GM18507 (cell line): ENCODE measurements at regions not wholly inside any gene's neighbourhood (a gene's known extent, or its start where the extent isn't known, plus 50 kb on each side); places are given as distances from the start of the nearest gene placed in this dataset.

Experiments
- DNase-seq: peaks from one replicate; pipeline ENCODE4 v3.0.0; 2011; ENCODE audit warnings: low read depth; ENCODE audit not compliant: insufficient read length; ENCODE audit errors: extremely low spot score
- FAIRE-seq: peaks from 2 replicates; lab custom pipeline; 2011; peaks lifted over from hg19 to GRCh38; lab: Jason Lieb, UNC

DNA sequence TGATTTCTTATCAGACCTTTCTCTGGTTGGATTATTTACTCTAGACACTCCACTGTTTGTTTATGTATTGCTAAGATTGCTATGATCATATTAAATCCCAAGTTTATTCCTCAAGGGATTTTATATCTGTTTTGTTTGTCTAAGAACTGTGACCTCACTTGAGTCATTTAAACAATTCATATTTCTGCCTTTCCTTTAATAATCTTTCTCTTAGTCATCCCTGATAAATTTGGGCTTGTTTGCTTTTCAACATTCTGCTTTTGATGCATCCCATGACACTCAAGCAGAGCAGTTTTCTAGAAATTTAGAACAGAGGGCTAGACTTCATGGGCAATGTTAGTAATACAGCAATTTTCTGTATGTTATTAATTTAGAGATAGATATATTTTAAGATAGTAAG, 231.6 kb upstream of the TNC start:
- DNase-seq = no peak

DNA sequence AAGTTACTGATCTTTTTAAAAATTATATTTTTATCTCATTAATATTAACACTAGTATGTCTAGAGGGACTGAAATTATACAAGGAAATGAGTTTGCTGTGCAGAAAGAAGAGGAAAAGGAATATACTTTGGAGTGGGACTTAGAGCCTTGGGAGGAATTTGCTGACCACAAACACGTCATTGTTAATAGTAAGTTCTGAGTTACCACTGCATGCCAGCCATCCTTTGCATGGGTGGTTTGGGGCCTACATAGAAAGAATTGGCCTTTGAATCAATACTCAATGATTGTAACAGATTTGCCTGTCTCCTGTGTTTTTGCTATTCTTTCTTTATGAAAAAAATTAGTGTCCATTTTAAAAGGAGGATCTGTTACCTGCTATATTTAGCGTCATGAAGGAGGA, 232.6 kb upstream of the TNC start:
- DNase-seq = no peak
- no peak for FAIRE-seq

More for the DNA sequence above, 231.6 kb upstream of the TNC start:
- no peak for FAIRE-seq

DNA sequence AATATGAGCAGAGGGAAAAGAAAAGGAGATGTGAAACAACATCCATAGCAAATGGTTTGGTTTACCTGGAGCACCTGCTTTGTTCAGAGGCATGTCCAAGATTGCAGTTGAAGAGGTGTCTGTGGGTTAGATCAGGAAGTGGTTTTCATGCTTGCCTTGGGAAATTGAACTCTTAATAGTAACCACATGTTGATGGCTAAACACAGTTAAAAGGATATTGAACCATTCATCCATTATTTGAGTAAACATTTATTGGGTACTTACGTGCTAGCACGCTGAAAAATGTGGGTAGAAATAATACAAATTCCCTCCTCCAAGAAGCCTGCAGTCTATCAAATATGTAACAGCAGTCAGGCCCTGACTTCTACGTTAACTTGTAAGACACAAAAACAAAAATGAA, 235.7 kb upstream of the TNC start:
- FAIRE-seq (no peak), DNase-seq (no peak)

DNA sequence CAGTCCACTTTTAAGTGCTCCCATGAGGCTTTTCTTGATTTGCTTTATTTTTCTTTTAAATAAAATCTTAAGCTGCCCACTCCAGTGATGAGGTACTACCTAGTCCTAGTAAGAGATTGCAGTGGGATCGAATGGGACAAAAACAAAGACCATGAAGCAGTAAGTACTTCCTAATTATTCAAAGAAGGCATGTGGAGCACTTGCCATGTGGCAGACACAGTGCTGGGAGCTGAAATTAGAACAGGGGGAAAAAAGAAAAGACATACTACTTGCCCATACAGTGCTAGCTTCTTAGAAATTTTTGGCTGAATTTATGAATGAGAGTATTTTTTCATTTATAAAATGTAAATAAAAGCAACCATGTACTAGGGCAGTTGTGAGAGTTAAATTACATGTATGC, 239.9 kb upstream of the TNC start:
- DNase-seq (no peak), FAIRE-seq (no peak)

DNA sequence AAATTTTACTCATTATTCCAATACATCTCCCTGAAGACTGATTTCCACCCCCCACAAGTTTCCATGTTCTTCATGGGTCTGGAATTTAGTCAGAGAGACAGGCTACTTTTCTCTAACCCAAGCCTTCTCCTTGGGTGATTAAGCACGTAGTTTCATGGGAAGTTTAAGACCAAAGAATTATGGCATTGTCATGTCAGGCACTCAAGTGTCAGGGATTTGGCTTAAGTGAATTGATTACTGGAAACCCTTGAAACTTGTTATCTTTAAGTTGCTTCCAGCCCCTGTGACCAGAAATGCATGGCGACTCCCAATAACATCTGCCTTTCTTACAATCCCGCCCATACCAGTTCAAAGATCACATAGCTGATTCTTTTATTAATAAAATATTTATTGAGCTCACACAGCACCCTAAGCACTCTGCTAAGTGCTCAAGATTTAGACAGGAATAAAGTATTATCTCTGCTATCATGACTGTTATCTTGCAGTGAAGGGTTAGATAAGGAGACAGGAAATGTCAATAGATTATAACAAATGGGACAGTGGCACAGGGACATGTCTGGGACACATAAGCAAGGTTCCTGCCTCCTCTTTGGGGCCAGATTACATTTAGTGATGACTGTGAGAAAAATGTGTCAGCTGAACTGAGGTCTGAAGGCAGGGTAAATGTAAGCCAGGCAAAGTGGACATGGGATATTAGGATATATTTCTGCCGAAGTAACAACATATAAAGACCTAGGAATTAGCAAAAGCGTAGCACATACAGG, 241.2 kb upstream of the TNC start:
- DNase-seq (no peak), FAIRE-seq (no peak)

DNA sequence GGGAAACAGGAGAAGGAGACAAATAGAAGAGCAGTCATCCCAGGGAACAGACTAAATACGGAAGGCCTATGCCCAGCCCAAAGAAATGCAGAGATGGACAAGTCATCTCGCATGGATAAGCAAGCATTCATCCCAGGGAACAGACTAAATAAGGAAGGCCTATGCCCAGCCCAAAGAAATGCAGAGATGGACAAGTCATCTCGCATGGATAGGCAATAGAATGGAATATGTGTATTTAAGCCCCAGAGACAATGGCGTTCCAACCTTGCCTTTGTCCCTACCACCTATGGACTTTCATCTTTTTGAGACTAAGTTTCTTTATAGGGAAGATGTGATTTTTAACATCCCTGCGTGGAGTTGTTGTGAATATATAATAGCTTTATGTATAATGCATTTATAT, 242.2 kb upstream of the TNC start:
- DNase-seq (no peak), FAIRE-seq (no peak)

DNA sequence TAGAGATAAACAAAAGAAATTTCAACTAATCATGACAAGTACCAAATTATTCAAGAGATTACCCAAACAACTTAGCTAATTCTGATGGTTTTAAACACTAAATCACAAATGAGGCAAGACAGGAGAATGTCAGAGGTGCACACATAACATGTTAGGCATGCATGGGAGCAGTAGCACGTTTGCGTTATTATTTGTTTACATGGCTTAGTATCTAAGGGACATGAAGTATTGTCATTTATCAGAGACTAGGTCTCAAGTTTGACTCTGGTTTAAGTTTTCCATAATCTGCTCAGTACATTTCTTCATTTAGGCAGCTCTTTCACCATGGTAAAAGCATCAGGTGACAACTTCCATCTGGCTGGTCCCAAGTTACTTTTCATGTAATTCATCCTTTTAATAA, 244.1 kb upstream of the TNC start:
- DNase-seq (no peak), FAIRE-seq (no peak)

DNA sequence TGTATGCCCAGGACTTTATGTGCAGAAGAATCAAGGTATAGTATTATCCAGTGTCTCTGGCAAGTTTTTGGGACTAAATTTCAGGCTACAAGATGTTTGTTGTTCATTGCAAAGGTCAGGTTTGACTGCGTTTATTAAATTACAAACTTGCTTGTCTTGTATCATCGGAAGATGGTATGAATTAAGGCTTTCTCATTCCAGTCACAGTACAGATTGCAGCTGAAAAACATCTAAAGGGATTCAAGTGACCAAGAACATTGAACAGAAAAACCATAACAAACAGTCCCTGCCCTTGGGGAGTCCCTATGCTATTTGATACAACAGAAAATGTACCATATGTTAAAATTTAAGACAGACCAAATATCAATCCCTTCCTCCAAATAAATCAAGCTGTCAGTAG, 244.7 kb upstream of the TNC start:
- FAIRE-seq (no peak), DNase-seq (no peak)

DNA sequence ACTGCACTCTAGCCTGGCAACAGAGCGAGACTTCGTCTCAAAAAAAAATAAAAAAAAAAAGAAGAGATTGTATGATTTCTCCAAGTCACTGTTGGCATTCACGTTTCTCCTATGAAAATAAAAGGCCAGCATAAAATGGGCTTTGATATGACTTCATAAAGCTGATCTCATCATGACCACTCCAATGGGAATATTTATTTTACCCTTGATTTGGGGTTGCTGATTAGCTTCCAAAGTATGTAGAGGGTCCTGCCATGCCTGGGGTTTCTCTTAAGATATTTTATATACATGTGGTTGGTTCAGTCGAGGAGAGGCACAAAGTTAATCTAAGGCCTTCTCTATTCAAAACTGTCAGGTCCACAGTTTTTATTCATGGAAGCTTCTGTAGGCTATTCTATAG, 247.0 kb upstream of the TNC start:
- FAIRE-seq (no peak), DNase-seq (no peak)

DNA sequence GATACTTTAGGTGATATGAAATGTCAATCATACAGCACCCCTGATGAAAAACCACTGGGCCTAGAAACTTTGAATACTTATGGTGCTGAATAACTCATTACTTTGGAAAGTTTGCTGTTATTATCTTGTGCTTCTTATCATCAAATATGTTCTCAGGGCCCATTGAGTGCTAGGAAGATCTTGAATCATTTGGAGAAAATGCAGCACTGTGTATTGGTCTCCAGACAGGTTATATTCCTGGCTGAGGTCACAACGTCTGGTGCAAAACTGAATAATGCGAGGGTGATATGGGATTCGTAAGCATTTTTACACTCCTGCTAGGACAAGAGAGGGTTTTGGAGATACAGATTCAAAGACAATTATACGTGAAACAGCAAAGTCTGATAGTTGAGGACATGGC, 249.4 kb upstream of the TNC start:
- FAIRE-seq = no peak

DNA sequence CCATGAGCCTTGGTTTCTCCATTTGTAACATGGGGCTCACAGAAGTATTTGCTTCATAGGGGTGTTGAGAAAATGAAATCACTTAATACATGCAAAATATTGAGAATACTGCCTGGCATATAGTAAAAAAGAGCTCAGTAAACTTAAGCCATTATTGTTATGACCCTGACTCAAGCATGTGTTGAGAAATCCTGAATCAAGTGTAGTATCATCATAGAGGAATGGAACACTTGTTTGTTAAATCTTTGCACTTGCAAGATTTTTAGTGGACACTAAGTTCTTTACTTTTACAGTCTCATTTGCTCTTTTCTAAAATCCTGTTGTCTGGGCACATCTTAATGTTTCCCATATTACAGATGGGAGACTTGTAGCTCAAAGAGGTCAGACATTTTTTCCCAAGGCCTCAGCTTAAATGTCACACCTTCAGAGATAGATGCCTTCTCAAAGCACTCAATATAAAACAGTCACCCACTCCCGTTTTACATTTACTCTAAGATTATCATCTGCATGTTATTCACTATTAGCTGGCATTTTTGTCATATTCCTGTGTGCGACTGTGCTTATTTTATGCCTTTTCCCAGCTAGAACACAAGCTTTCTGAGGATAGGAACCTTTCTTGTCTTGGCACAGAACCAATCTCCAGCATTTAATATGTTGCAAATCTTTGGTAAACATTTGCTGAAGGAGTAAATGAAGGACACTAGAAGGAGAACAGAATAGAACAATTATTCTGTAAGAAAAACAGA, 250.0 kb upstream of the TNC start:
- FAIRE-seq (no peak), DNase-seq (no peak)

More for the DNA sequence above, 249.4 kb upstream of the TNC start:
- DNase-seq = no peak

DNA sequence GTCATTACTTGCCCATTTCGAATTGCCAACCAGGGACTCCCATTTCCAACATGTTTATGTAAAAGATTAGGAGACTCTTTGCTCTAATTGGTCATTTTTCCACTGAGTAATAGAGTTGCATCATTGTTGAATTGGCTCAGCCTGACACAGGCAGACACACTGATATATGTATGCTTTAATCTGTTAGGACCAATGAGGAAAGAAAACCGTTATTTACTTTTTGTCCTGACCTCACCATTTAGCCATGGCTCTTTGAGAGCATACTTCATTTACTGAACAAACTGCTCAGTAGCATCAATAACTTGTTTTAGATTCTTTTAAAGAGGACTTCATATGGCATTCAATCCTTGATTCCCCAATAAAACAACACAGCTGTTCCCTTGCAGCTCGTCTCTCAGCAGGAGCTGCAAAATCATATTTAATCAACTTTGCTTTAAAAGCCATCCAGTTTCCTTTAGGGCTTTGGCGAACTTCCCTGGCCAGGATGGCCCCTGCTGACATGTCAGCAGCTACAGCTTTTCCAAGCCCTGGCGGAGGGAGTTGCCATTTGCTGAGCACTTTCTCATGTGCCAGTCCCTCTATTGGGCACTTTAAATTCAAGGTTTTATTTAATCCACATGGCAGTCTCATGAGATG, 251.5 kb upstream of the TNC start:
- no peak for FAIRE-seq
- no peak for DNase-seq

DNA sequence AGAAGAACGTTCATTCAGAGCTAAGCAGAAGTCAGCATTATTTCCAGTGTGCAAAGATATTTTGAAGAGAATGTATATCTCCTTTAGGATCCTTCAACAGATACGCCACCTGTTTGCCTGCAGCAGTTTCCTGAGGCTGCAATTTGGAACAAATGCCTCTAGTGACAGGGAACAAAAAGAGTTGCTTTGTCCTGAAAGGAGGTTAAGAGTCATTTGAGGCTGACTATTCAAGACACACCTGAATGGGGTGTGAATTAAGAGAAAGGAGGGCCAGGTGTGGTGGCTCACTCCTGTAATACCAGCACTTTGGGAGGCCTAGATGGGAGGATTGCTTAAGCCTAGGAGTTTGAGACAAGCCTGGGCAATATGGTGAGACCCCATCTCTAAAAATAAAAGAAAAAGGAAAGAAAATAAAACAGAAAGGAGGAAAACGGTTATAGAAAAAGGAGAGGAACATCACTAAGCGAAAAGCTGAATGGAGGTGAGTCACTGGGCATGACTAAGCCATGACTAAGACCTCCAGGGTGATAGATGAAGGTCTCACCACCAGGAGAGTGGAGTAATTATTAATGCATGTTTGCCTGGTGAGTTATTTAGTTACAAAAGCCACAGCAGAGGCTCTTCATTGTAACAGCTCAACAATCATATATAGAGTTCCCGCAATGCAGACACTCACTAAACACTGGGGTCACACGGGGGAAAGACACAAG, 255.2 kb upstream of the TNC start:
- peak; percentile 3 for DNase-seq
- FAIRE-seq = no peak

DNA sequence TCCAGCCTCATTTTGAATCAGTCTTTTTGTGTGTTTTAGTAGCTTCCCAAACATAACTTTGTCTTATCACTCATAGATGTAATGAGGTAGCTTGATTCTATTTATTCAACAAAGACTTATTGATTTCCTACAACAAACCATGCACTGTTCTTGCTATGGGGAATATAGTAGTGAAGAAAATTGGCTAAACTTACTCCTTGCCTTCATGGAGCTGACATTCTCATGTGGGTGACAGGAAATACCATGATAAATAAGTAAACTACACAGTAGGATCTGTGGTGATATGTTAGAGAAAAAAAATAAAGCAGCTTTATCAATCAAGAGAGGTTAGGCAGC, 255.7 kb upstream of the TNC start:
- FAIRE-seq = no peak

DNA sequence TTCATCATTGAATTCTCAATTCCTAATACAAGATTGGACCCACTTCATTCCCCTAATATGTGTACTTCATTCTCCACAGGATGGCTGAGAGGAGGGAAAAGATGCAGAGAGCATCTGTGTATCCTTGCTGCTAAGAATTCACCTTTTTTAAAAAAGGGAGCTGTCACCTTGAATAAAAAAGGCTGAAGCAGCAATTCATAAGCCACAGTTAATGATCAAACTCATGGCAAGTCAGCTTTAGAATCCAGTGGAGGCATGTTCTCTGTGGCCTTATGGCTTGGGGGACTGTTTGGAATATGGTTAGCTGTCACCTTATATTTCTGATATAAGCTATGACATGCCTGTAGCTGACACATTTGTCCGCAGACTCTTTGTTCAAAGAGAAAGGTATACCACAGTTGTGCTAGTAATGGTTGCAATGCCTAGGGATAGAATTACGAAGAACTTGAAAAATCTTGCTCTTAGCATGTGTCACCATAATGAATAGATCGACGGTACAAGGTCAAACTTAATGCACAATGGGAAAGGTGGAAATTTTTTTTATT, 256.8 kb upstream of the TNC start:
- DNase-seq (no peak), FAIRE-seq (no peak)

More for the DNA sequence above, 255.7 kb upstream of the TNC start:
- DNase-seq = no peak

DNA sequence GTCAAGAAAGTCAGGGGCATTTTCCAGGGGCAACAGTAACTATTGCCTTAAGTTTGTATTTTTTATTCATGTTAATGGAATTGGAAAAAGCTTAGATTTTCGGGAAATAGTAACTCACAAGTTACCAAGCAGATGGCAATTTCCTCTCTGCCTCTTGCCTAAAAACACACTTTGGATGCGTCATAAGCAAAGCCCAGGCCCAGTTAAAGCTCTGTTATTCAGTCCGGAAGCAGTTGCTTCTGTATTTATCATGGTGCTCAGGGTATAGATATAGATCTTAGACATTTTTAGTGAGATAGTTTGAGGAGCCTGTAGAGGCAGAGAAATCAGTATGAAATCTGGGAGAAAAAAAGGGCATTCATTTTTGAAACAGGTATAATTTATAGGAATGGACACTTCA, 260.3 kb upstream of the TNC start:
- no peak for FAIRE-seq
- no peak for DNase-seq

DNA sequence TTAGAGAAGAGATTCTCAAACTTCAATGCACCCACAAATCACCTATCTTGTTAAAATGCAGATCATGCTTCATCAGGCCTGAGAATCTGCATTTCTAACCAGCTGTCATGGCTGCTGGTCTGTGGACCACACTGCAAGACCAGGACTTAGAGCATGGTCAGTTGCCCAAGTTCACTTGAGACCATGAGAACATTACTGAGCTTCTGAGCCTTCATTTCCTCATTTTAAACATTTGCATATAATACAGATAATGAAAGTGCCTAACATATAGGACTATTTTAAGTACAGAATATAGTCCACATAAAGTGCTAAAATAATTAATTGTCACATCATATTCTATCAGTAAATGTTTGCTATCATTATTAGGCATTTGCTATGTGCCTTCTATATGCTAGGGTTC, 260.8 kb upstream of the TNC start:
- FAIRE-seq = no peak
- no peak for DNase-seq

DNA sequence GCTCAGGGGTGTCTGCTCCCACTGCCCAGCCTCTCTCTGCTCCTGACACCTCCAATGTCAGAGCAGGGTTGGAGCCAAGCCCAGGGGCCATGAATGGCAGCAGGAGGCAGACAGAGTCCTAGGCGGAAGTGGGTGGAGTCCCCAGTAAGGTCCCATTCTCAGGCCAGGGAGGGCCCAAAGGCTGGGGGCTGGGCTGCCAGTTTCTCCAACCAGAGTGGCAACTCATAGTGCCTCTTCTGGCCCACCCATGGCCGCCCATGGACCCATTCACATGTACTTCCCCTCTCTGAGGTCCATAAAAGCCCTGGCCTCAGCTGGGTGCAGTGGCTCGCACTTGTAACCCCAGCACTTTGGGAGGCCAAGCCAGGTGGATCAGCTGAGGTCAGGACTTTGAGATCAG, 261.8 kb upstream of the TNC start:
- DNase-seq (no peak), FAIRE-seq (no peak)

DNA sequence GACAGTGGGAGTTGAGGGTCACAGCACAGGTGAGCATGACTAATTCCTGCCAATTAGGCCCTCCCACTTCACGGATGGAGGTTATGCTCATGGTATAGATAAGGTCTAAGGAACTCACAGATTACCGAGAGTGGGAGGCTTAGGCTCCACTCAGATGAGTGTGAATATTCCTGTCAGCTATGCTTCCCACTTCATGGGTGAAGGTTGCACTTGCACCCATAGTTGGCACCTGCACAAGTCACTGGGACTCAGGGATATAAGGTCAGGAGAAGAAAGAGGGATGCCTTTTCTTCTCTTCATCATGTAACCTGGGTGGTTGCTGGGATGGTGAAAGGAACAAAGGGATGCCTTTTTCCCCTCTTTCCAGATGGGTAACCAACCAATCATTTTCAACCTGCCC, 264.9 kb upstream of the TNC start:
- FAIRE-seq (no peak), DNase-seq (no peak)
